ENCODE measurements at regions not wholly inside any gene's neighbourhood (a gene's known extent, or its start where the extent isn't known, plus 50 kb on each side); places are given as distances from the start of the nearest gene placed in this dataset.

DNA sequence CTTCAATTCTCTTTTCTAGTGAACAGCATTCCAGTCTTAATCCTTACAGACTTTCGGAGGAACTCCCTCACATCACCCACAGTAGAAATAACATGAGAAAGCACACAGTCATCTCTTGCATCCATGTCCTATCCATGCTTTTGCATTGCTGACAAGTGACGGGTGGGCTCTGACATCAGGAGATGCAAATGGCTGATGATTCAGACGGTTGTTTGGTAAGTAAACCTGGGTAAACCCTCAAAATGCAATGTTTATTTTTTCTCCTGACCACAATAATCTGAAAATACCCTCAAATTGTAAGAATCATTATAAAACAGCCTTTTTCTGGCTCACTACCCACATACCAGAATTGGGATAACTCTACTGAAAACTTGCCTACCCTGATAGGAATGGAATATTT, 792.0 kb downstream of the MAFB start:
- TF ChIP-seq EP300 (IDR thresholded peaks at IDR 0.05): no peak
- TF ChIP-seq POLR2AphosphoS5 (IDR thresholded peaks at IDR 0.05): no peak
- TF ChIP-seq CTCF (IDR thresholded peaks at IDR 0.05): no peak
- no peak for TF ChIP-seq POLR2A (IDR thresholded peaks at IDR 0.05)
